Sigmoid colon (tissue), 6 donors: ENCODE measurements at regions not wholly inside any gene's neighbourhood (a gene's known extent, or its start where the extent isn't known, plus 50 kb on each side); places are given as distances from the start of the nearest gene placed in this dataset.

Source experiments
- DNase-seq: peaks from one replicate; pipeline ENCODE4 v3.0.0-alpha.2; 2019
- H3K27ac ChIP-seq, 4 donors: fragments of 200-600 bp; sonication (generic); one replicate each; pipeline ENCODE4 v1.5.1; 2016 to 2019; ENCODE audit warnings: mild to moderate bottlenecking in 1 of 4
- H3K27me3 ChIP-seq, 3 donors: fragments of 200-600 bp; sonication (generic); one replicate each; pipeline ENCODE4 v1.5.1; 2019; ENCODE audit warnings: mild to moderate bottlenecking in 1 of 3
- H3K36me3 ChIP-seq, 4 donors: fragments of 200-600 bp; sonication (generic); one replicate each; pipeline ENCODE4 v1.5.1; 2016 to 2019
- H3K4me1 ChIP-seq, 4 donors: fragments of 200-600 bp; sonication (generic); one replicate each; pipeline ENCODE4 v1.5.1; 2017 to 2019
- H3K4me3 ChIP-seq, 4 donors: fragments of 200-600 bp; sonication (generic); one replicate each; pipeline ENCODE4 v1.5.1; 2017 to 2019; ENCODE audit warnings: mild to moderate bottlenecking in 2 of 4, moderate library complexity in 1 of 4
- H3K9me3 ChIP-seq, 4 donors: fragments of 200-600 bp in 3 of 4; sonication (generic) in 3 of 4; one replicate each; pipeline versions ENCODE4 v1.5.1 to v1.6.1; 2013 to 2019
- CTCF ChIP-seq, 4 experiments: fragments of 450-650 bp in 3 of 4; fragments of 200-600 bp in 1 of 4; IDR thresholded peaks; one replicate each; pipeline ENCODE4 v1.5.1; 2016 to 2019; ENCODE audit warnings: antibody characterized with exemption in 4 of 4, mild to moderate bottlenecking in 3 of 4, moderate library complexity in 2 of 4
- EP300 ChIP-seq, 4 donors: sonication (generic); formaldehyde crosslinking; IDR thresholded peaks; one replicate each; pipeline ENCODE4 v1.6.1; 2017; ENCODE audit warnings: antibody characterized with exemption in 4 of 4
- POLR2A ChIP-seq, 2 donors: fragments of 450-650 bp; IDR thresholded peaks; one replicate each; pipeline ENCODE4 v1.6.1; 2016; ENCODE audit warnings: antibody characterized with exemption in 2 of 2, mild to moderate bottlenecking in 2 of 2, moderate library complexity in 2 of 2
- POLR2AphosphoS5 ChIP-seq, 4 donors: sonication (generic); formaldehyde crosslinking; IDR thresholded peaks; one replicate each; pipeline ENCODE4 v1.6.1; 2017; ENCODE audit warnings: antibody characterized with exemption in 4 of 4
- WGBS, 2 donors: extraction: QIAGEN DNeasy Blood & Tissue Kit; methylation state at CpG; one replicate each; pipeline ENCODE4 v1.1.7; 2013; 5-methylcytosine and 5-hydroxymethylcytosine counted together
- intact Hi-C: fragments of 100-400 bp; cut with DNase I; formaldehyde crosslinking; loops from one replicate; pipeline ENCODE4 v1.15.1; 2023
- donor health status: healthy with polysubstance abuse.
- donor health status: healthy.

GRCh38 chr3:26346497-26346896, 276.1 kb upstream of the LRRC3B start:
- Histone ChIP-seq H3K4me1 (no peaks in the 10 kb centered on the region), H3K4me3 (no peak overlapping the region), H3K9me3 (peaks cover 0 to 5% (median 0%) of the 10 kb centered on the region in 4 donors), H3K36me3 (no peaks in the 10 kb centered on the region), H3K27ac (no peak overlapping the region), H3K27me3 (no peaks in the 10 kb centered on the region)
- no peak for DNase-seq
- 90 to 96% methylated on average over 13 of the region's 13 CpGs for WGBS, 2 donors
- intact Hi-C loops = no loop called here
- TF ChIP-seq POLR2A (IDR thresholded peaks at IDR 0.05) = no peak
- no peak for TF ChIP-seq POLR2AphosphoS5 (IDR thresholded peaks at IDR 0.05)
- no peak for TF ChIP-seq EP300 (IDR thresholded peaks at IDR 0.05)
- no peak for TF ChIP-seq CTCF (IDR thresholded peaks at IDR 0.05)

DNA sequence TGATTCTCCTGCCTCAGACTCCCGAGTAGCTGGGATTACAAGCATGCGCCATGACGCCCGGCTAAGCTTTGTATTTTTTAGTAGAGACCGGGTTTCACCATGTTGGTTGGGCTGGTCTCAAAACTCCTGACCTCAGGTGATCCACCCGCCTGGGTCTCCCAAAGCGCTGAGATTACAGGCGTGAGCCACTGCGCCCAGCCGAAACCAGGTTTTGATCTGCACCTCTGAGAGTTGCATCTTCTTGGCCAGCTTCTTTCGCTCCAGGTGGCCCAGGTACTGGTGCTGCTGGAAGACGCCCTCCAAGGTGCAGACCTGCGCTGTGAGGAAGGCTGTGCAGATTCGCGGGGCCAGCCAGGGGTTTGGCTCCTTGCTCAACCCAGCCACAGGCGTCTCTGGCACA, 275.4 kb upstream of the LRRC3B start:
- DNase-seq = no peak
- Histone ChIP-seq H3K4me1 (no peaks in the 10 kb centered on the region), H3K36me3 (no peaks in the 10 kb centered on the region), H3K9me3 (peaks cover 0 to 5% (median 0%) of the 10 kb centered on the region in 4 donors), H3K27me3 (no peaks in the 10 kb centered on the region), H3K4me3 (no peak overlapping the region), H3K27ac (no peak overlapping the region)
- 93 to 96% methylated on average over 16 of the region's 16 CpGs for WGBS, 2 donors
- TF ChIP-seq EP300 (IDR thresholded peaks at IDR 0.05) (no peak), POLR2A (IDR thresholded peaks at IDR 0.05) (no peak), POLR2AphosphoS5 (IDR thresholded peaks at IDR 0.05) (no peak), CTCF (IDR thresholded peaks at IDR 0.05) (no peak)
- intact Hi-C loops = no loop called here

- intact Hi-C loops = no loop called here
- no peak for DNase-seq
- no peak overlapping the region for H3K27ac ChIP-seq
- peaks cover 0 to 5% (median 0%) of the 10 kb centered on the region in 4 donors for H3K9me3 ChIP-seq
- H3K4me3 ChIP-seq = no peak overlapping the region
- no peaks in the 10 kb centered on the region for H3K27me3 ChIP-seq
- TF ChIP-seq EP300 (IDR thresholded peaks at IDR 0.05) (no peak), POLR2AphosphoS5 (IDR thresholded peaks at IDR 0.05) (no peak), CTCF (IDR thresholded peaks at IDR 0.05) (no peak), POLR2A (IDR thresholded peaks at IDR 0.05) (no peak)
- H3K36me3 ChIP-seq = no peaks in the 10 kb centered on the region
- WGBS, 2 donors = 77 to 84% methylated on average over 2 of the region's 2 CpGs
- no peaks in the 10 kb centered on the region for H3K4me1 ChIP-seq
These were observed 271.7 kb upstream of the LRRC3B start for GRCh38 chr3:26350853-26351252.

GRCh38 chr3:26353097-26353496, 269.5 kb upstream of the LRRC3B start:
- Histone ChIP-seq H3K36me3 (no peaks in the 10 kb centered on the region), H3K27me3 (no peaks in the 10 kb centered on the region), H3K4me3 (no peak overlapping the region), H3K9me3 (no peaks in the 10 kb centered on the region), H3K4me1 (no peaks in the 10 kb centered on the region), H3K27ac (no peak overlapping the region)
- intact Hi-C loops = no loop called here
- TF ChIP-seq POLR2AphosphoS5 (IDR thresholded peaks at IDR 0.05) (no peak), EP300 (IDR thresholded peaks at IDR 0.05) (no peak), CTCF (IDR thresholded peaks at IDR 0.05) (no peak), POLR2A (IDR thresholded peaks at IDR 0.05) (no peak)
- no peak for DNase-seq

DNA sequence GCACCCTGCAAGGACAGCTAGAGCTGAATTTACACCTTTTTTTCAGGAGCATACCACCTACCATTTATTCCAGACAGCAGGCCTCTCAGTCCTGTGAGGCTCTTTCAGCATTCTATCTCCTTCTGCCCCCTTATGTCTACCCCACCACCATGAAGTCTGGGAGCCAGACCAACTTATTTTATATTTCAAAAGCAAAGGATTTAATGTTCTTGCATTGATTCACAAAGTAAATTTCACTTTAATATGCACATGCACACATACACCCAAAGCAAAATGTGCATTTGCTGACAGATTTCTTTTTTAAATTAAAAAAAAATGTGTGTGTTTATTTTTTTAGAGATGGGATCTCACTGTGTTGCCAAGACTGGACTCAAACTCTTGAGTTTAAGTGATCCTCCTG, 264.2 kb upstream of the LRRC3B start:
- Histone ChIP-seq H3K27ac (no peak overlapping the region), H3K4me3 (no peak overlapping the region), H3K27me3 (no peaks in the 10 kb centered on the region), H3K4me1 (no peaks in the 10 kb centered on the region), H3K9me3 (no peaks in the 10 kb centered on the region), H3K36me3 (no peaks in the 10 kb centered on the region)
- TF ChIP-seq POLR2AphosphoS5 (IDR thresholded peaks at IDR 0.05) (no peak), CTCF (IDR thresholded peaks at IDR 0.05) (no peak), EP300 (IDR thresholded peaks at IDR 0.05) (no peak), POLR2A (IDR thresholded peaks at IDR 0.05) (no peak)
- intact Hi-C loops = no loop called here
- DNase-seq = no peak
